ENCODE measurements at regions not wholly inside any gene's neighbourhood (a gene's known extent, or its start where the extent isn't known, plus 50 kb on each side); places are given as distances from the start of the nearest gene placed in this dataset.

DNA sequence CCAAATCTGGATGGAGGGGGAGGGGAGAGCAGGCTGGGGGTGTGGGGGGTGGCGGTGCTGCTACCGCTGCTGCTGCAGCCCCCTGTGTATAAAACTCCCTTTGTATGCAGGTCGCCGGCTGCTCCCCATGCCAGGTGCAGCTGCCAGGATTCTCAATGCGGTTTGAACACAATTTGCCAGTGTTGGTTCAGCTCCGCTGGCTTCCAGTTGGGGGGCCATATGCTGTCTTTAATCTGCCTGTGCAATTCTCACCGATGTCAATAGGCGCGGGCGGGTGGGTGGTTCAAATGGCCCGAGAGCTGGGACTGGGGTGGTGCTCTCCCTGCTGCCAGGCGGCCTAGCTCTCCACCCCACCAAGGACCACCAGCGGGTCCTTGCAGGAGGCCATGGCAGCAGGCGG lies 257.6 kb downstream of the BCOR start:
- DNase-seq (ENCODE audit: low read depth) (no peak), FAIRE-seq (no peak)
- no peaks in the 10 kb centered on the region for H3K27me3 ChIP-seq (ENCODE audit: control insufficient read depth, insufficient read depth, low read length)
- no peaks in the 10 kb centered on the region for H3K36me3 ChIP-seq (ENCODE audit: control insufficient read depth, insufficient read depth, low read length)
- no peak for TF ChIP-seq CTCF (IDR thresholded peaks at IDR 0.05; ENCODE audit: insufficient read depth, low read length, severe bottlenecking)
- no peak overlapping the region for H3K4me3 ChIP-seq (ENCODE audit: low read depth, low read length)

- FAIRE-seq (no peak), DNase-seq (ENCODE audit: low read depth) (no peak)
- no peak for TF ChIP-seq CTCF (IDR thresholded peaks at IDR 0.05; ENCODE audit: insufficient read depth, low read length, severe bottlenecking)
- Histone ChIP-seq H3K36me3 (ENCODE audit: control insufficient read depth, insufficient read depth, low read length) (no peaks in the 10 kb centered on the region), H3K4me3 (ENCODE audit: low read depth, low read length) (no peak overlapping the region), H3K27me3 (ENCODE audit: control insufficient read depth, insufficient read depth, low read length) (no peaks in the 10 kb centered on the region)
These were observed 257.1 kb downstream of the BCOR start for GRCh38 chrX:39840581-39841093.

- no peaks in the 10 kb centered on the region for H3K27me3 ChIP-seq (ENCODE audit: control insufficient read depth, insufficient read depth, low read length)
- FAIRE-seq, result no peak
- TF ChIP-seq CTCF (IDR thresholded peaks at IDR 0.05; ENCODE audit: insufficient read depth, low read length, severe bottlenecking), result no peak
- no peak for DNase-seq (ENCODE audit: low read depth)
- H3K36me3 ChIP-seq (ENCODE audit: control insufficient read depth, insufficient read depth, low read length), result no peaks in the 10 kb centered on the region
- no peak overlapping the region for H3K4me3 ChIP-seq (ENCODE audit: low read depth, low read length)
These were observed 256.2 kb downstream of the BCOR start for GRCh38 chrX:39841604-39842003.

- FAIRE-seq, result no peak
- TF ChIP-seq CTCF (IDR thresholded peaks at IDR 0.05; ENCODE audit: insufficient read depth, low read length, severe bottlenecking), result no peak
- H3K27me3 ChIP-seq (ENCODE audit: control insufficient read depth, insufficient read depth, low read length), result no peaks in the 10 kb centered on the region
- no peak for DNase-seq (ENCODE audit: low read depth)
- no peak overlapping the region for H3K4me3 ChIP-seq (ENCODE audit: low read depth, low read length)
- no peaks in the 10 kb centered on the region for H3K36me3 ChIP-seq (ENCODE audit: control insufficient read depth, insufficient read depth, low read length)
These were observed 255.3 kb downstream of the BCOR start for GRCh38 chrX:39842281-39842973.

DNA sequence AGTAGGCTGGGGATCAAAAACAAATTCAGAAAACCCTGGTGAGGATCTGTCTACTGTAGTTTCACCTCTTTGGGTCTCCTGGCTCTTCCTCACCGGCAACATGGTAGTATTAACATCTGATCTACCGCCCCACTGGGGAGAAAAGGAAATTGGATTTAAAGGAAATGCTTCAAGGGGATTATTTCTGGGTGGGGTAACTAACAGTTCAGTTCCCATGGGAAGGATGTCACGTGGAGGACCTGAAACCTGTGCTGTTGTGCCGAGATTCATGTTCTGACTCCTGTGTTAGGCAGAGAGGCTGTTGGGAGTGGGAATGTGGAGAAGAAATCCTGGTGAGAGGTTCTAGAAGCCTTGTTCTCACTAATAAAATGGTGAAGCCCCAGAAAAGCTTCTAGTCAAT lies 254.4 kb downstream of the BCOR start:
- no peak for FAIRE-seq
- TF ChIP-seq CTCF (IDR thresholded peaks at IDR 0.05; ENCODE audit: insufficient read depth, low read length, severe bottlenecking), result no peak
- H3K4me3 ChIP-seq (ENCODE audit: low read depth, low read length), result no peak overlapping the region

DNA sequence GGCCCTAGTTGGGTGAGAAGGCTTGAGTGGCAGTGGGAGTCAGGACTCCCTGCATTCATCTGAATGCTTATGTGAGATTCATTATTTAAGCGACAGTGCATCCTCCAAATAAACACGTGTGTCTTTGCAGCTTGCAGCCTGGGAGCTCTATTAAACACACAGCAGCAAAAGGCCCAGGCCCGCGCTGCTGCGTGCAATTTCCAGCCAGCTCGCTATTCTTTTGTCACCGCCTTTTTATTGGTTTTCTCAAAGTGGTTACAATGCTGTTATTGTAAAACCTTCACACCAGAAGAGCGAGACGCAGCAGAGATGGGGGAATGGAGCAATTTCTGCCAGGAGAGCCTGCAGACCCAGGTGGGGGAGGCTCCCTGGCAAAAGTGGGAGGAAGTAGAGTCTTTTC lies 252.5 kb downstream of the BCOR start:
- no peak for FAIRE-seq
- no peak for TF ChIP-seq CTCF (IDR thresholded peaks at IDR 0.05; ENCODE audit: insufficient read depth, low read length, severe bottlenecking)

More for the DNA sequence above, 254.4 kb downstream of the BCOR start:
- H3K36me3 ChIP-seq (ENCODE audit: control insufficient read depth, insufficient read depth, low read length), result no peaks in the 10 kb centered on the region
- no peaks in the 10 kb centered on the region for H3K27me3 ChIP-seq (ENCODE audit: control insufficient read depth, insufficient read depth, low read length)
- no peak for DNase-seq (ENCODE audit: low read depth)

More for the DNA sequence above, 252.5 kb downstream of the BCOR start:
- Histone ChIP-seq H3K4me3 (ENCODE audit: low read depth, low read length) (no peak overlapping the region), H3K27me3 (ENCODE audit: control insufficient read depth, insufficient read depth, low read length) (no peaks in the 10 kb centered on the region), H3K36me3 (ENCODE audit: control insufficient read depth, insufficient read depth, low read length) (no peaks in the 10 kb centered on the region)
- no peak for DNase-seq (ENCODE audit: low read depth)
